Osteoblast (primary cell): ENCODE measurements at regions not wholly inside any gene's neighbourhood (a gene's known extent, or its start where the extent isn't known, plus 50 kb on each side); places are given as distances from the start of the nearest gene placed in this dataset.

Experiments used
- DNase-seq: peaks from one replicate; pipeline ENCODE4 v3.0.0; 2011; ENCODE audit warnings: low spot score, mixed read lengths; ENCODE audit not compliant: insufficient read length; ENCODE audit errors: missing footprints
- H2AFZ ChIP-seq: 2 replicates; pipeline ENCODE4 v1.6.0; 2011; ENCODE audit warnings: mild to moderate bottlenecking, low read length
- H3K27ac ChIP-seq: 2 replicates; pipeline ENCODE4 v1.5.1; 2011; ENCODE audit warnings: mild to moderate bottlenecking, low read depth, low read length, moderate library complexity
- H3K27me3 ChIP-seq: 2 replicates; pipeline ENCODE4 v1.6.0; 2012; ENCODE audit warnings: mild to moderate bottlenecking, control low read depth, inconsistent platforms, low read length, moderate library complexity; ENCODE audit not compliant: insufficient read depth
- H3K36me3 ChIP-seq: 2 replicates; pipeline ENCODE4 v1.5.1; 2011; ENCODE audit warnings: mild to moderate bottlenecking, low read length, control low read depth, moderate library complexity; ENCODE audit not compliant: insufficient read depth
- H3K4me1 ChIP-seq: 2 replicates; pipeline ENCODE4 v1.5.1; 2011; ENCODE audit warnings: mild to moderate bottlenecking, low read length, control low read depth, moderate library complexity; ENCODE audit not compliant: insufficient read depth
- H3K4me2 ChIP-seq: 2 replicates; pipeline ENCODE4 v1.6.0; 2011; ENCODE audit warnings: mild to moderate bottlenecking, low read length; ENCODE audit not compliant: insufficient read depth
- H3K4me3 ChIP-seq: fragments of 200-600 bp; sonication (generic); 3 replicates; pipeline ENCODE4 v1.5.1; 2012; ENCODE audit warnings: mild to moderate bottlenecking, low read length, inconsistent platforms; ENCODE audit not compliant: insufficient read depth
- H3K79me2 ChIP-seq: 2 replicates; pipeline ENCODE4 v1.6.0; 2012; ENCODE audit warnings: mild to moderate bottlenecking, low read length, control low read depth, inconsistent platforms; ENCODE audit not compliant: insufficient read depth
- H3K9me3 ChIP-seq: 2 replicates; pipeline ENCODE4 v1.5.1; 2011; ENCODE audit warnings: low read depth, low read length, control low read depth
- H4K20me1 ChIP-seq: 2 replicates; pipeline ENCODE4 v1.6.0; 2012; ENCODE audit warnings: mild to moderate bottlenecking, low read length, control low read depth; ENCODE audit not compliant: insufficient read depth
- TF ChIP-seq, protein P1 (sequence below): IDR thresholded peaks from 2 replicates; pipeline ENCODE4 v1.5.1; 2011; ENCODE audit warnings: mild to moderate bottlenecking, low read depth, low read length, moderate library complexity; ENCODE audit errors: extremely low read depth

DNA sequence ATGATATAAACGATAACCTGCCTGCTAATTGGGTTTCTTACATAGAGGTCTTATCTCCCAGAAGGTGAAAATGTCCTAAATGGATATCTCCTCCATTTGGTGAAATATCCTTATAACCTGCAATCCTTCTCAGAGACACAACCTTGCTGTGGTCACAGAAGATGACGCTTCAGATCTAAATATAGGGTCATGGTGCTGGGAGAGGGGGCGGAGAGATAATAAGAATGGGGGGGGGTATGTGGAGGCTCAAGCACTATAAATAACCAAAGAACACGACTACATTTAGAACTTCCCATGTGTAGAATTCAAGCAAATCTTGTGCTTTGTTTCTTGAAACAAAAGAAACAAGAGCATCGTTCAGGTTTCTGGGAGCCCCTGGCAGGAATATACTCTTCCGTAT lies 260.6 kb upstream of the ESRRG start:
- H3K4me2 ChIP-seq: no peak overlapping the region
- H3K27me3 ChIP-seq: no peaks in the 10 kb centered on the region
- H3K36me3 ChIP-seq: no peaks in the 10 kb centered on the region

DNA sequence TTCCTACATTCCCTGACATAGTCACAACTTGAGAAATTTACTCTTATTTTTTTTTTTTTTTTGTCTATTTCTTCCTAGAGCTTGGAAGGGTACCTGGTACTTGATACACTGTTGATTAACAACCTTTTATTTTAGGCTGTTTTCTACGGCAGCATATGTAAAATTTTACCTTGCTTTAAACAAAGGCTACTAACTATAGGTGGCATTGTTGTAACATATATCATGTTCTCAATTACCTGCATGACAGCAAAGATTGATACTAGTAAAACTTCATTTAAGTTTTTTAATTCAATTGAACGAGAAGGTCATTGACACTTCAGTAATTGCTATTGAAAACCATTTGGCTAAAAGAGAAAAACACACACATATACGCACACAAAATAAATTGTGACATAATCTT lies 238.3 kb upstream of the ESRRG start:
- Histone ChIP-seq H3K36me3 (no peaks in the 10 kb centered on the region), H3K79me2 (no peaks in the 10 kb centered on the region), H4K20me1 (no peaks in the 10 kb centered on the region), H3K4me2 (no peak overlapping the region), H3K4me1 (no peaks in the 10 kb centered on the region), H3K27me3 (no peaks in the 10 kb centered on the region), H2AFZ (no peak overlapping the region), H3K4me3 (no peak overlapping the region), H3K27ac (no peak overlapping the region), H3K9me3 (no peaks in the 10 kb centered on the region)
- TF ChIP-seq, protein P1, sequence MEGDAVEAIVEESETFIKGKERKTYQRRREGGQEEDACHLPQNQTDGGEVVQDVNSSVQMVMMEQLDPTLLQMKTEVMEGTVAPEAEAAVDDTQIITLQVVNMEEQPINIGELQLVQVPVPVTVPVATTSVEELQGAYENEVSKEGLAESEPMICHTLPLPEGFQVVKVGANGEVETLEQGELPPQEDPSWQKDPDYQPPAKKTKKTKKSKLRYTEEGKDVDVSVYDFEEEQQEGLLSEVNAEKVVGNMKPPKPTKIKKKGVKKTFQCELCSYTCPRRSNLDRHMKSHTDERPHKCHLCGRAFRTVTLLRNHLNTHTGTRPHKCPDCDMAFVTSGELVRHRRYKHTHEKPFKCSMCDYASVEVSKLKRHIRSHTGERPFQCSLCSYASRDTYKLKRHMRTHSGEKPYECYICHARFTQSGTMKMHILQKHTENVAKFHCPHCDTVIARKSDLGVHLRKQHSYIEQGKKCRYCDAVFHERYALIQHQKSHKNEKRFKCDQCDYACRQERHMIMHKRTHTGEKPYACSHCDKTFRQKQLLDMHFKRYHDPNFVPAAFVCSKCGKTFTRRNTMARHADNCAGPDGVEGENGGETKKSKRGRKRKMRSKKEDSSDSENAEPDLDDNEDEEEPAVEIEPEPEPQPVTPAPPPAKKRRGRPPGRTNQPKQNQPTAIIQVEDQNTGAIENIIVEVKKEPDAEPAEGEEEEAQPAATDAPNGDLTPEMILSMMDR: no peak
- no peak for DNase-seq

More for the DNA sequence above, 260.6 kb upstream of the ESRRG start:
- H3K27ac ChIP-seq: no peak overlapping the region
- TF ChIP-seq, protein P1: no peak
- H2AFZ ChIP-seq: no peak overlapping the region
- no peaks in the 10 kb centered on the region for H3K79me2 ChIP-seq
- H3K4me1 ChIP-seq: no peaks in the 10 kb centered on the region
- H3K4me3 ChIP-seq: no peak overlapping the region
- no peaks in the 10 kb centered on the region for H3K9me3 ChIP-seq
- no peak for DNase-seq
- no peaks in the 10 kb centered on the region for H4K20me1 ChIP-seq

DNA sequence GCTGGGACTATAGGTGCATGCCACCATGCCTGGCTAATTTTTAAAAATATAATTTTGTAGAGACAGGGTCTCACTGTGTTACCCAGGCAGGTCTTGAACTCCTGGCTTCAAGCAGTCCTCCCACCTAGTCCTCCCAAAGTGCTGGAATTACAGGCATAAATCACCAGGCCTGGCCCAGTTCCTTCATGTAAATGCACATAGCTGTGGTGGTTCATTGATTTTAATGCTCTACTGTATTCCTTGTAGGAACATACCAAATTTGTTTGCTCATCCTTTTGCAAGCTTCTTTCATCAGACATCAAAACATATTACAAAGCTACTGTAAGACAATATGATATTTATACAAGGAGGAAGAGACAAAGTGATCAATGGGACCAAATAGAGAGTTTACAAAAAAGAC lies 237.5 kb upstream of the ESRRG start:
- H3K79me2 ChIP-seq: no peaks in the 10 kb centered on the region

DNA sequence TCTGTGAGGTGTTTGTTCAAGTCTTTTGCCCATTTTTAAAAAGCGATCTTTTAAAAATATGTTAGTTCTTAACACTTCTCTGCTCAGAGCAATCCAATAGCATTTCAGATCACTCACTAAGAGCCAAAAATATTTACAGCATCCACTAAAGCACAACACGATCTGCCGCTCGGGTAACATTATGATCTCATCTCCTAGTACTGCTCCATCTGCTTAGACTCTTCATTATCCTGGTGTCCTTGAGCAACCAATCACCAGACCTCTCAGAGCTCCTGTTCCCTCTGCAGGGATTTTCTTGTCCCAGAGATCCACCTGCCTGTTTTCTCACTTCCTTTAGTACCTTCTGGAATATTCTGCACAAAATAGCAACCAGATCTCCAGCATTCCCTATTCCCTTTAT lies 235.3 kb upstream of the ESRRG start:
- no peak overlapping the region for H3K27ac ChIP-seq
- DNase-seq: no peak
- no peak overlapping the region for H3K4me3 ChIP-seq
- H3K79me2 ChIP-seq: no peaks in the 10 kb centered on the region
- H3K4me1 ChIP-seq: no peaks in the 10 kb centered on the region
- H3K9me3 ChIP-seq: no peaks in the 10 kb centered on the region
- H2AFZ ChIP-seq: no peak overlapping the region
- no peaks in the 10 kb centered on the region for H3K27me3 ChIP-seq
- H3K4me2 ChIP-seq: no peak overlapping the region
- H3K36me3 ChIP-seq: no peaks in the 10 kb centered on the region
- H4K20me1 ChIP-seq: no peaks in the 10 kb centered on the region
- TF ChIP-seq, protein P1: no peak

More for the DNA sequence above, 237.5 kb upstream of the ESRRG start:
- H3K27ac ChIP-seq: no peak overlapping the region
- no peak overlapping the region for H2AFZ ChIP-seq
- H4K20me1 ChIP-seq: no peaks in the 10 kb centered on the region
- no peak for DNase-seq
- H3K27me3 ChIP-seq: no peaks in the 10 kb centered on the region
- H3K9me3 ChIP-seq: no peaks in the 10 kb centered on the region
- TF ChIP-seq, protein P1: no peak
- no peak overlapping the region for H3K4me3 ChIP-seq
- no peaks in the 10 kb centered on the region for H3K36me3 ChIP-seq
- H3K4me1 ChIP-seq: no peaks in the 10 kb centered on the region
- H3K4me2 ChIP-seq: no peak overlapping the region
